Activated CD8-positive, alpha-beta memory T cell treated with anti-CD3 and anti-CD28 coated beads, Interleukin-2, amount 50 U/mL, for 4 hours (primary cell): ENCODE measurements at regions not wholly inside any gene's neighbourhood (a gene's known extent, or its start where the extent isn't known, plus 50 kb on each side); places are given as distances from the start of the nearest gene placed in this dataset.
"Not testable (repeated sequence)": the region's sequence is repeated elsewhere in the genome, so short reads cannot be mapped to it uniquely, and the experiment has no call there.

Experiments
- DNase-seq: peaks from one replicate; pipeline ENCODE4 v3.0.0-alpha.2; 2020

- DNase-seq, result not testable (repeated sequence)
These were observed 213.9 kb downstream of the BANP start for GRCh38 chr16:88165040-88165544.

GRCh38 chr16:88165683-88166082 lies 214.4 kb downstream of the BANP start:
- not testable (repeated sequence) for DNase-seq

- not testable (repeated sequence) for DNase-seq
These were observed 215.1 kb downstream of the BANP start for GRCh38 chr16:88166209-88166773.

GRCh38 chr16:88167798-88168556 lies 214.8 kb upstream of the ZNF469 start:
- DNase-seq, result not testable (repeated sequence)

- not testable (repeated sequence) for DNase-seq
These were observed 214.2 kb upstream of the ZNF469 start for GRCh38 chr16:88168557-88168949.

GRCh38 chr16:88169136-88169830 lies 213.5 kb upstream of the ZNF469 start:
- DNase-seq, result not testable (repeated sequence)

GRCh38 chr16:88169831-88170165 lies 213.0 kb upstream of the ZNF469 start:
- not testable (repeated sequence) for DNase-seq

GRCh38 chr16:88170528-88170991 lies 212.2 kb upstream of the ZNF469 start:
- no peak for DNase-seq

GRCh38 chr16:88171126-88171525 lies 211.6 kb upstream of the ZNF469 start:
- DNase-seq, result not testable (repeated sequence)

GRCh38 chr16:88176184-88176583 lies 206.6 kb upstream of the ZNF469 start:
- not testable (repeated sequence) for DNase-seq

- DNase-seq, result not testable (repeated sequence)
These were observed 206.1 kb upstream of the ZNF469 start for GRCh38 chr16:88176591-88177180.

- not testable (repeated sequence) for DNase-seq
These were observed 204.5 kb upstream of the ZNF469 start for GRCh38 chr16:88178251-88178650.

GRCh38 chr16:88178896-88179295 lies 203.9 kb upstream of the ZNF469 start:
- not testable (repeated sequence) for DNase-seq

GRCh38 chr16:88182967-88183881 lies 199.5 kb upstream of the ZNF469 start:
- not testable (repeated sequence) for DNase-seq

GRCh38 chr16:88184053-88184452 lies 198.7 kb upstream of the ZNF469 start:
- DNase-seq, result not testable (repeated sequence)

- DNase-seq, result not testable (repeated sequence)
These were observed 198.0 kb upstream of the ZNF469 start for GRCh38 chr16:88184566-88185355.

- not testable (repeated sequence) for DNase-seq
These were observed 197.4 kb upstream of the ZNF469 start for GRCh38 chr16:88185406-88185805.

GRCh38 chr16:88185976-88186888 lies 196.5 kb upstream of the ZNF469 start:
- not testable (repeated sequence) for DNase-seq

GRCh38 chr16:88186889-88187870 lies 195.6 kb upstream of the ZNF469 start:
- DNase-seq, result not testable (repeated sequence)
